LHCN-M2 (cell line): ENCODE measurements at regions not wholly inside any gene's neighbourhood (a gene's known extent, or its start where the extent isn't known, plus 50 kb on each side); places are given as distances from the start of the nearest gene placed in this dataset.

Experiments
- DNase-seq: peaks from one replicate; pipeline ENCODE4 v3.0.0-alpha.2; 2012; ENCODE audit warnings: low read depth

- DNase-seq, result no peak
These were observed 591.7 kb downstream of the PLPP3 start for GRCh38 chr1:55987491-55988249.

GRCh38 chr1:55986003-55986402, 593.4 kb downstream of the PLPP3 start:
- DNase-seq, result no peak

DNA sequence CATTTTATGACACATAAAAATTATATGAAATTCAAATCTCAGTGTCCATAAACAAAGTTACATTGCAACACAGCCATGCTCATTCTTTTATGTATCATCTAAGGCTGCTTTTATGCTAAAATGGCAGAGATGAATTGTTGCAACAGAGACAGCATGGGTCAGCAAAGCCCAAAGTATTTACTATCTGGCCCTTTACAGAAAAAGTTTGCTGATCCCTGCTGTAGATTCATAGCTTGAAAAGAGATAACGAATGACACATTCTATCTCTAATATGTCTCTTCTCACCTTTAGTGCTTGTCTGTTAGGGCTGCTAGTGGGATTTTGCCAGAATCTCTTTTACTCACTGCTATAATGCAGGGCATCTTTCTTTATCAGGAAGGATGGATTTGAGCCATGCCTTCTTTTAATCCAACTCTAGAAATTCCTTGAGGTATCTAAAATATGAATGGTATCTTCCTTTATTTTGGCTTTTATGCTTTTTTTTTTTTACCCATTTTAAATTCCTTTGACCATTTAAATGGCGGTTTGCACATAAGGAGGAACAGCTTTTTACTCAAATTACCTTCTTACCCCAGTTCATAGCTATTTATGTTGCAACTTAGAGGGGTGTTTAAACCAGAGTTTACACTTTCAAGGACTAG, 598.2 kb downstream of the PLPP3 start:
- DNase-seq, result no peak

DNA sequence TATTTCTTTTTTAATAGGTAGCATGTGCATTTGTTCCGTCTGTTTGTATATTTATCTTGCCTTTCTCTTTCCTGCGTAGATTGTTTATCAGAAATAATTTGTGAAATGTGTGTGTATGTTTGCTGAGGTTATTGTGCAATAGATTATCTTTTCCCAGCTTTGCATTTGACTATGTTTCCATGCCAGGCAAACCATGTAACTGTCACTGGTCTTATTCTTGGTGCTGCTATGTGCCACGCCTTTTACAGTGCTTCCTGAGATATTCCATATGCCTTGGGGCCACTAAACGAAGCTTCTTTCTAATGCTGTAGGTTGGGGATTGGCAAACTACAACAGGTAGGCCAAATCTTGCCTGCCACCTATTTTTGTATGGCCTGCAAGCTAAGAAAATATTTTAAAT, 598.8 kb downstream of the PLPP3 start:
- DNase-seq, result no peak

- peak; percentile 10 for DNase-seq
These were observed 604.5 kb downstream of the PLPP3 start for GRCh38 chr1:55974714-55975441.

DNA sequence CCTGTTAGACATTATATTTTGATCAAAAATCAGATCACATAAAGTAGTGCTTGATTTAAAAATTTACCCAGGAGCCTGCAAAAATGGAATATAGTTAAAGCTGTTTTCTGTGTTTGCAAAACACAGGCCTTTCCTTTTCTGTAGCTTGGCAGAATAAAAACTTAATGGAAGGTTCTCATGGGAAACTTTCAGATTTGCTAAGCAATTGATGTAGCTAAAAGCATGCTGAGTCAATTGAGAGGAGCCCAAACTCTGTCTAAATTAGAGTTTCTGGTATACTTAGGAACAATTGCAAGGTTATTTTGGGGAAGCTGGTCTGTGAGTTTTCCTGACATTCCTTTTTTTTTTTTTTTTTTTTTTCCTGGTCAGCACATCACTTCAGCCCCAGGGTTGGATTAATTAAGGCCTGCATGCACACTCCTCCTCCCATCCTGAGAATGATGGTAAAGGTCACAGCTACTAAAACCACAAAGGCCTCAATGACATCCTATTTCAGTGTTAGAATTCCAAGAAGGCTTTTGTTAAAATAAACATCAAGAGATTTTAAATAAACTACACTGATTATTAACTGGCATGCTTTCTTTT, 608.7 kb downstream of the PLPP3 start:
- DNase-seq, result peak; percentile 12

GRCh38 chr1:55969322-55969721, 610.0 kb downstream of the PLPP3 start:
- no peak for DNase-seq

DNA sequence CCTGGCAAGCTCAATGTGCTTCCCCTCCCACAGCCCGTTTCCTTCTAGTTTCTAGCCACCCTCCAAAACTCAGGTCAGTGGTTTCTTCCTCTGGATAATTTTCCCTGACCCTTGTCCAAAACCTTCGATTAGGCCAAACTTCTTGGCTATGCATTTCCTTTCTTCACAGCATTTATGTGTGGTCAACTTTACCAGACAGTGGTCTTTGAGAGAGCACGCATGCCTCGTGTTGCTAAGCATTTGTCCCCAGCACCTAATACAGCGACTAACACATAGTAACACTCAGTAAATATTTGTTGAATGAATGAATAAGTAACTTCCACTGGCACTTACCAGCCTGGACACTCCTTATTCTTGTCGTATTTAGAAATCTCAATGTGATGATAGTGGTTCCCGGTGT, 610.7 kb downstream of the PLPP3 start:
- no peak for DNase-seq

DNA sequence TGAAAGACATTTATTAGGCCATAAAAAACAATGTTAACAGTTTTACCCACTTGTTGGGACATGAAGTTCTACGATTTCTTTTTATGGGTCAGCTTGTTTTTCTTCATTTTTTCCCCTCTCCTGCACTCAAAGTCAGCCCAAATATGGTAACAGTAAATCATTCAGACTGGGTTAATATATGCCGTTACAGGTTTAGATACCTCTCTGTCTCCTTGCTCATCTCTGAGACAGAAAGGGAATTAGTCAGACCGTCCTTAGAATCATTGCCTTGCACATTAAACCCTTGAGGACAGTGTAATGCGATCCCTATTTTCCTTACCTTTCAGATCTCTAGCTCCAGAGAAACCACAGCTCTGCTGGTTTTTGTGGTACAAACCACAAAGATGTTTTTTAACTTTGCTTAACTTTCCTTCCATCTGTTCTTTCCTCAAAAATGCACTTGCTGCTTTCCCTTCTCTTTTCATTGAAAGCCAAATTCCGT, 613.3 kb downstream of the PLPP3 start:
- DNase-seq, result peak; percentile 44

DNA sequence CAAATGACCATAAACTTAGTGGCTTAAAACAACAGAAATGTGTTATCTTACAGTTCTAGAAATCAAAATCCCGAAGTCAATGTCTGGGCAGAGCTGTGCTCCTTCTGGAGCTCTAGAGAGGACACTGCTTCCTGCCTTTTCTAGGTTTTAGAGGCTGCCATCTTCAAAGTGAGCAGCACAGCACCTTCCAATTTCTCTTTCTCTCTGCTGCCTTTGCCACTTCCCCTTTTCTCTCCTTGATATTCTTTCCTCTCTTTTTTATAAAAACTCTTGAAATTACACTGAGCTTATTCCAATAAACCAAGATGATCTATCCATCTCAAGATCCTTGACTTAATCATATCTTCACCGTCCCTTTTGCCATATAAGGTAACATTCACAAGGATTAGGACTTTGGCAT, 616.9 kb downstream of the PLPP3 start:
- DNase-seq, result no peak

GRCh38 chr1:55959136-55959548, 620.2 kb downstream of the PLPP3 start:
- no peak for DNase-seq

GRCh38 chr1:55958498-55958897, 620.9 kb downstream of the PLPP3 start:
- DNase-seq, result peak; percentile 35

DNA sequence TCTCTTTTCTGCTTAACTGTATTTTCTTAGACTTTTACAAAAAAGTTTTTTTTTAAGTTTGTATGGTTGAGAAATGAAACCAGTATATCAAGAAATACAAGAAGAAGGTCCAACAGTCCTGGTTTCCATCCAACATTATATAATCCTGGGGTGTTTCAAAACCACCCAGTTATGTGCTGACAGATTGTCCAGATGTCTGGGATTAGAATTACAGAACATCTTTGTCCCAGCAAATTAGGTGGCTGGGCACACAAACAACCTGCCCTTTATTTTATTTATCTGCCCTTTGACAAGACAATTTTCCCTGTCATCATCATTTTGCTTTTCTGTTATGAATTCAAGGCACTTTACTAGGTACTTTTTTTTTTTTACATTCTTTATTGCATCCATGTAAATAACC, 622.1 kb downstream of the PLPP3 start:
- no peak for DNase-seq

DNA sequence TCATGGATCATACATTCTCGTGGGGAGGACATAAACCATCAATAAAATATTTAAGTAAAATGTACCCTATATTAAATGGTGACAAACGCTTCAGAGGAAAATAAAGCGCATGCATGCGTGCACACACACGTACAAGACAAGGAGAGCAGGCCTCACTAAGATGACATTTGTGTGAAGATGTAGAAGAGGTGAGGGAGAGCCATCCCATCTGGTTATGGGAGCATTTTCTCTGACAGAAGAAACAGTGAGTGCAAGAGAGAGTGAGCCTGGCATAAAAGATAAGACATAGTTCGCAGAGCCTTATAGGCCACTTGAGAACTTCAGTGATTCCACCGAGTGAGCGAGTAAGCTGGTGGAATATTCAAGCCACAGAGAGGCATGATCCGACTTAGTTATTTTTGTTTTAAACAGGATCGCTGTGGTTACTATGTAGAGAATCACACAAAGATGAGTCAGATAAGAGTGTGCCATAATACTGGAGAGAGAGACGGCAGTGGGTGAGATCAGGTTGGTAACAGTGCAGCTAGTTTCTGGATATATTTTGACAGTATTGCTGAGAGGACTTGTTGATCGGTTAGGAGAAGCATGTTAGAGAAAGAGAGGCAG, 624.2 kb downstream of the PLPP3 start:
- DNase-seq, result peak; percentile 85

- DNase-seq, result peak; percentile 7
These were observed 628.1 kb downstream of the PLPP3 start for GRCh38 chr1:55951291-55951690.

- DNase-seq, result no peak
These were observed 631.9 kb downstream of the PLPP3 start for GRCh38 chr1:55947446-55947845.

- no peak for DNase-seq
These were observed 635.5 kb downstream of the PLPP3 start for GRCh38 chr1:55943721-55944435.

GRCh38 chr1:55943012-55943411, 636.4 kb downstream of the PLPP3 start:
- no peak for DNase-seq

- no peak for DNase-seq
These were observed 639.5 kb downstream of the PLPP3 start for GRCh38 chr1:55939866-55940265.

- no peak for DNase-seq
These were observed 640.5 kb downstream of the PLPP3 start for GRCh38 chr1:55938861-55939260.

DNA sequence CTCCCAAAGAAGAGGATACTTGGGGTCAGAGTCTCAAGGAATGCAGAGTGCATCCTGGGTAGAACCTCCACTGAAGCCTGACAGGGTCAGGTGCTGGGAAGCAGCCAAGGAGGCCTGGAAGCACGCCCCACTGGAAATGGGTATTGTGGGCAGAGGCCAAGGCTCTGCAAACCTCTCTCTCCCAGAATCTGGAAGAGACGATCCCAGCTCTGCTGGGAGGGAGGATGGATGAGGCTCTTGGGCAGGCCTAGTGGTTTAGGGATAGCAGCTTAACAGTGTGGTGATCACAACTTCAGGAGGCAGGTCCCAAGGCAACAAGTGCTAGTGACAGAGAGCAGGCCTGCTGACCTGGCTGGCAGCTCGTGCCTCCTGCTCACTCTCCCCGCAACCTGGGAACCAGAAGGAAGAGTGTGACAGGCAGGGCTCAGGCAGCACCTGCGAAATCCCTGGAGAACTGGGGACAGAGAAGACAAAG, 641.0 kb downstream of the PLPP3 start:
- no peak for DNase-seq
